ENCODE measurements at regions not wholly inside any gene's neighbourhood (a gene's known extent, or its start where the extent isn't known, plus 50 kb on each side); places are given as distances from the start of the nearest gene placed in this dataset.

DNA sequence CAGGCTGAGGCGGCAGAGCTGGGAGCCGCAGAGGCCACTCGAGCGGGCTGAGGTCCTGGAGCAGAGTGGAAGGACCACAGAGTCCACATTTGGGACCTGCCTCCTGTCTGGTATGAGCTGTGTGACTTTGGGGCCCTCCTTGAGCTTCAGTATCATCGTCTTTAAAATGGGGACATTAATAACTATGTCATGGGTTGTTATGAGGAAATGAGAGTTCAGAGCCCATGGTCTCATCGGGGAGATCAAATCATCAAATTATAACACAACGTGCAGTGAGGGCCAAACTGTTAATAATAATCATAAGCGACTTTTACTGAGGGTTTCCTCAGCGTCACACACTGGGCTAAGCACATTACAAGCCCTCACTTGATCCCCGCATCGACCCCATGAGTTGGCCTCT, 49.9 kb upstream of the CCDC167 start:
- TF ChIP-seq, protein P1, sequence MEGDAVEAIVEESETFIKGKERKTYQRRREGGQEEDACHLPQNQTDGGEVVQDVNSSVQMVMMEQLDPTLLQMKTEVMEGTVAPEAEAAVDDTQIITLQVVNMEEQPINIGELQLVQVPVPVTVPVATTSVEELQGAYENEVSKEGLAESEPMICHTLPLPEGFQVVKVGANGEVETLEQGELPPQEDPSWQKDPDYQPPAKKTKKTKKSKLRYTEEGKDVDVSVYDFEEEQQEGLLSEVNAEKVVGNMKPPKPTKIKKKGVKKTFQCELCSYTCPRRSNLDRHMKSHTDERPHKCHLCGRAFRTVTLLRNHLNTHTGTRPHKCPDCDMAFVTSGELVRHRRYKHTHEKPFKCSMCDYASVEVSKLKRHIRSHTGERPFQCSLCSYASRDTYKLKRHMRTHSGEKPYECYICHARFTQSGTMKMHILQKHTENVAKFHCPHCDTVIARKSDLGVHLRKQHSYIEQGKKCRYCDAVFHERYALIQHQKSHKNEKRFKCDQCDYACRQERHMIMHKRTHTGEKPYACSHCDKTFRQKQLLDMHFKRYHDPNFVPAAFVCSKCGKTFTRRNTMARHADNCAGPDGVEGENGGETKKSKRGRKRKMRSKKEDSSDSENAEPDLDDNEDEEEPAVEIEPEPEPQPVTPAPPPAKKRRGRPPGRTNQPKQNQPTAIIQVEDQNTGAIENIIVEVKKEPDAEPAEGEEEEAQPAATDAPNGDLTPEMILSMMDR (conservative IDR thresholded peaks at IDR 0.05; ENCODE audit: low read depth, low read length): no peak
- TF ChIP-seq EZH2phosphoT487 (IDR thresholded peaks at IDR 0.05; ENCODE audit: borderline replicate concordance, low read length): no peak
